NCI-H226 (cell line): ENCODE measurements at regions not wholly inside any gene's neighbourhood (a gene's known extent, or its start where the extent isn't known, plus 50 kb on each side); places are given as distances from the start of the nearest gene placed in this dataset.

Experiments
- DNase-seq: peaks from one replicate; pipeline ENCODE4 v3.0.0-alpha.2; 2015

DNA sequence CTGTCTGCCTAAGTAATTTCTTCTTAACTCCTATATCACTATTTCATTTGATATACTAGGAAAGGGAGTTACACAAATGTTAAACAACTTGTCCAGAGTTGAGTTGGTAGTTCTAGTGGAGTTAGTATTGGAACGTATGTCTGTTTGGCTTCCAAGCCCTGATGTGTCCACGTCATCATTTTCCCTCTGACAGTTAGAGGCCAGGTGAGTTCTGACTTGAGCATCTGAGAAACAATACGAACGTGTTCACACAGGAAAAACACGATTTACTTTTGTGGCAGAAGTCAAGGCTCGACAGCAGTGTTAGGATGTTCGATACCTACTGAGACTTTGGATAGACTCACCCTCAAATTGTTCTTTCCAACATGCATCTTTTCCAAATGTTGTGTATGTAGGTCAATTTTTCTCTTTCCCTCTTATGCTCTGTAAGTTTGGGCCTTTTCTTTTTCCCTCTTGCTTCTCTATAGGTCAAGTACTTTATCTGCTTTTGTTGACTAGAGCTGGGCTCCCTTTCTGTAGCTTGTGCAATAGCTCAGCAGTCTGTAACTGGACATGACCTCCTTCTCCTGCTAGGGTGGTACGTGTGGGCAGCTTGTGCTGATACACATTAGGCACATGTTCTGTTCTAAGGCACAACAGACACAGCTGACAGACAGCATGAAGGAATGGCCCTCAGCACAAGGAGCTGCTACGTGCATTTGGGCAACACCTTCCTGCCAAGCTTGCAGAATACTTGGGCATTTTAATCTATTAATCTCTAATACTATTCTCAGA is 222.9 kb downstream of the PTEN start:
- no peak for DNase-seq

DNA sequence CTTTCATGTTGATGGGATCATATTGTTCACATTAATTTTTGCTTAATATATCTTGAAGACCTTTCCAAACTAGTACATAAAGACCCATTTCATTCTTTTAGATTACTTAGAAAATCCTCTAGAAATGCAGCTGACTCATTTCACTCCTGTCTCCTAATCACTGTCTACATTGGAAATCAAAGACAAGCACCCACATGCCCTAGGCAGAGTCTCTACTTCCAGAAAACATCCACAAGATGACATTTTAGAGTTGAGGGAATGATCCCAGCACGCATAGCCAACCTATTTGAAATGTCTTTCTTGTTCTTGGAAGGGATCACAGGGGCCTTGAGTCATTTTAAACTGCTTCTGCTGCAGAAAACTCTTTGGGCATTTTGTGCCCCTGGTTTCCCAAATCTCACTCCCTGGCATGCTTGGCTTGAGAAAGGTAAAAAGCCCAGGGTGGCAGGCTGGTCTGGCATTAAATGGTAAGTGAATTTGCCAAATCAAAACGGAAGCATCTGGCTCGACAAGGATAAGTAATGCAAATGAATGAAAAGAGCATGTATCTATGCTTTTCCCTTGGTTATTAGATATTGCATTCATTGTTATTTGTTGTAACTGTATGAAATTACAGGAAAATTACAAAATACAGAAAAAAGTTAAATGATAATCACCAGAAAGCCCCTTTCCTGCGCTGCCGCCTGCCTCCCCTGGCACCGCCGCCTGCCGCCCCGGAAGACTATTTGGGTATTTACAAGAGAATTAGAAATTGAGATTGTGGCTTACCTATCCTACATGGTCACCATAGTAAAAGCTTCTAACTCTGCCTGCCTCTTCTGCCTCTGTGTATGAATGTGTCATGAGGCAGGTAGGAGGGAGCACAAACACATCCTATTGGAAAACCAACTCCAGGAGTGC is 225.3 kb downstream of the PTEN start:
- DNase-seq = no peak

DNA sequence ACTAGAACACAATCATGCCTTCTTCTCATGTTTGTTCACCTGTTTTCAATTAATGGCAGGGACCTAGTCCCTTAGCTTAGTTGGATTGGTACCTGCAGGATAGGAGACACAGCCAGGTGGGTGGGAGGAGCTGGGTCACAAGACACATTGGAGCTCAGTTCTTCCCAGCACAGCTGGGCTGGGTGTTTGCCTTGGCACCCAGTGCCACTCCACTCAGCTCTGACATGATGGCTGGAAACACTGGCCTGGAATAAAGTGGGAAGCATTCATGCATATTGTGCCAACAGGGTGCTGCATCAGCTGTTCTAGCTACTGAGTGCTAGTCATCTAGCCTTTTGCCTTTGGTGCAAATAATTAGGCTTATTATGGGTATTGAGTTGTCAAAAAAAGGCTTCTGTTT is 226.1 kb downstream of the PTEN start:
- DNase-seq = no peak

DNA sequence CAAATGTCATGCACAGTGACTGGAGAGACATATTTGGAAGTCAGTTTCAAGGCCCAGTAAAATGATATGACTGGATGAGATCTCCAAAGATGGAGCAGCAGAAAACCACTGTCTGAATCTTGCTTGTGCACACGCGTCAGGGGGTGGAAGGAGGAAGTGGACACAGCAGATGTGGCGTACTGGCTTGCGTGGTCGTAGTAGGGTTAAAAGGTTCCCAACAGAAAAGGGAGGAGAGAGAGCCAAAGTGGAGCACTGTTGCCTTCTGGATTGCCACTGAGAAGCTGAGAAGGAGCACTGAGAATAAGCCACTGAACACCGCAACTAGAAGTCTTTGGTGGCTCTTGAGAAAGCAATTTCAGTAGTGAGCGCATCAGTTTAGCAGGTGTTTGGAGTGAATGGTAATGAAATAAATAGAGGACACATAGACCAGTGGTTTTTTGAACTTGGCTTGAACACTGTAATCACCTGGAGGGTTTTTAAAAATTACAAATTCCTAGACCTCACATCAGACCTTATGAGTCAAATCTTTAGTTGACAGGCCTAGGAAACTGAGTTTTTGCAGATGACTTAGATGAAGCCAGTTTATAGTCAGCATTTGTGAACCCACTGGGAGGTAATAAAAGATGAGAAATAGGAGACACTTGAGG is 227.3 kb downstream of the PTEN start:
- DNase-seq = no peak

DNA sequence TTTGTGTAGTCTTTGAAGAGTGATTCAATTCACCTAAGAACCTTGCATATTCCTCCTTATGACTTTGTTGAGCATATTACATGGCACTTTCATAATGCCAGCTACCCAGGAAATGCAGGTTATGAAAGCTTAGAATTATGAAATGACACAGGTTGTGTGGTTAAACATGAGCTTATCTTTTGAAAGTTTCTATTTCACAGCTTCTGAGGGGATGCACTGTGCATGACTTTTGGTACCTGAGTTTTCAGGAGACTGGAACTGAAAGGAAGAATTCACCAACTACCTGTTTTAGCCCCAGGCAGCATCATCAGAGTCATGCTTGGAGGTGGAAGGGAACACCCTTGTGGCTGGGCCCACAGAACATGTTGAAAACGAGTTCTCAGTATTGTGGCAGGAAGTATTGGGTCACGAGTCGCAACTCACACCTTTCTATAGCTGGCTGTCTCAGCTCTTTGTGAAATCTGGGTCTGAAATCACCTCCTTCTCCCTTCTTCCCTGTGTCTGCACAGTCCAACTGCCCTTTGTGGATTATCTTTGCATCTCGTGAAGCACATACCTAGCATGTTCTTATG is 228.2 kb downstream of the PTEN start:
- DNase-seq = no peak

DNA sequence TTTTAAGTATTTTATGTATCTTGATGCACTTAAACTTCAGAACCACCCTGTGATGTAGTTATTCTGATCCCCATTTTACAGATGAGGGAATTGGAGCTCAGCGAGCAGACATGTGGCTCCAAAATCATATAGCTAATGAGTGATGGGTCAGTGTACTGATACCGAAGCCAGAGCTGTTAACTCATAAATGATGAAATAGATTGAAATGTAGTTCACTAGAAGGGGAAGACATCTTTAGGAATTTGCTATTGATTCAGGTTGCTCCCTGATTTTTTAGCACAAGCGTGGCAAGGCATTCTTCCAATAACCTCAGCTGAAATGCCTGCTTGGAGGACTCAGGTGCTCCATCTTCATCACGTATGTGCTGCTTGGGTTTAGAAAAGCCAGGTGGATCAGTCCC is 228.8 kb downstream of the PTEN start:
- DNase-seq = no peak

DNA sequence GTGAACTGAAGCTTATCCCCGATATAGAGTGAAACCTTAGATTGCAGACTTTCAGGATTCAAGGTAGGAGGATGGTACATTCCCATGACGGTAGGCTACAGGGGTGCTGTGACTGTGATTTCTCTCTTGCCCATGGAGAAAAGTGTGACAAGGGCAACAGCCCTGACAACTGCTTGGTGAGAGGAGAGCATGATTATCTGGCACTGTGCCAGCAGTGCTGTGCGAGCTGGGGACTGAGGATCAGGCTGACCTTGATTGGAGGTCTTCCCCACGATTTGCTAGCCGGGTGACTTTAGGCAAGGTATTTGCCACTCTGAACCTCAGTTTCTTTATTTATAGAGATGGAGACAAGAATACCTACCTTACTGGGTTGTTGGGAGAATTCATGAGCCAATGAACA is 229.5 kb downstream of the PTEN start:
- no peak for DNase-seq

DNA sequence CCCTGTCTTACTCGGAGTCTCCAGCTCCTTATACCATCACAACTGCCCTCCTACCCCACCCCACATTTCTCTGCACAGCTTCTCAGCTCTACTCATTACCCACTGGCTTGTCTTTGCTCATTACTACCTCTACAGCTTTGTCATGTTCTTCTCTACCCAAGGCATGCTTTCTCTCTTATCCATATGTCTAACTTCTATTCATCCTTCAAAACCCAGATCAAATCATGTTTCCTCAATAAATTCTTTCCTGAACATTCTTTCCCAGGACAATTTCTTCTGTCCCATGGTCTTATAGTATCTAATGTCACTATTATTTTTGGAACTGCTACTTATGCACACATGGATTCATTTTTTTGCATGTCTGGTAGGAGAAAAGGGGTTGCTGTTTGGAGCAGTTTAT is 231.4 kb downstream of the PTEN start:
- DNase-seq = no peak

DNA sequence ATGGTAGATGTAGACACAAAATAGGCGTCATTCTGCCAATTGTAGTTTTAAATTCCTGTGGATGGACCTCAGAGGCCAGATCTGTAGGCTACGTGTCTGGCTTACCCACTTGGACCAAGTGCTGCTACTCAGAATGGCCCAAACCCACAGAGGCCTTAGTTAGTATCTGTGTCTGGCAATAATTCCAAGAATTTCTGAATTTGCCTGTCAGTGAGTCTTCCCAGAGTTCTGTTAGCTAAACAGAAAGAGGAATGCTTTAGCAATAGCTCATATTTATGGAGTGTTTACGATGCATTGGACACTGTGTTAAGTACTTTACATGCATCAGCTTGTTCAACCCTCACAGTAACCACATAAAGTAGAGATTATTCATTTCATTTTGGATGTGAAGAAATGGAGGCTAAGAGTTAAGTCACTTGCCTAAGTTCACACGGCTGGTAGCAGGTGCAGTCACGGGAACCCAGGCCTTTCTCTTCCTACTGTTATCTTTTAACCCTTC is 231.8 kb downstream of the PTEN start:
- no peak for DNase-seq

DNA sequence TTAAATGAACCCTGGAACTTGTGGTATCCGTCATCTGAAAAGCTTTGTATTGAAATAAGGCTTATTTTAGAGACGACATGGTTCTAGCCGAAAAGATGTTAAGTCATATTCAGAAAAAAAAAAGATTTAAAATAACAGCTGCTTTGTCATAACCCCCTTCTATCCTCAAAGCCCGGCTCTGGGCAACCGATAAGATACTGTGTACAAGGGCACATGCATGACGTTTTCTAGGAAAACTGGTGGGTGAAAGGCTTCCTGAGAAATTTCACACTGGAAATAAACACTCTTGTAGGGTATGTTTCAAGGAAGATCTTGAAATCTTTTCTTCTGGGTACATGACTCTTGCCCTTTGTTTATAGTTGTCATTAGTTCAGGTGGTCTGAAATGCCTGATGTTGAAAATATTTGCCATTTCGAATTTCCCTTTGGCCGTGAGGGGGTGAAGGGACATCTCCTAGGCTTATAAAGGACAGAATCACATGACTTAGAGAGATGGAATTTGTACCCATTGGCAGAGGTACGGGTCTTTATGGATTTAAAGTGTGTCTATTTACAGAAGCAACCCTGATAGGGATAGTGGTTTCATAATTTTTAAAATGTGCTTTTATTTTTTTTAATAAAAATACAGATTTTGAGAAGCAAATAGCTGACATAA is 232.5 kb downstream of the PTEN start:
- DNase-seq = no peak

DNA sequence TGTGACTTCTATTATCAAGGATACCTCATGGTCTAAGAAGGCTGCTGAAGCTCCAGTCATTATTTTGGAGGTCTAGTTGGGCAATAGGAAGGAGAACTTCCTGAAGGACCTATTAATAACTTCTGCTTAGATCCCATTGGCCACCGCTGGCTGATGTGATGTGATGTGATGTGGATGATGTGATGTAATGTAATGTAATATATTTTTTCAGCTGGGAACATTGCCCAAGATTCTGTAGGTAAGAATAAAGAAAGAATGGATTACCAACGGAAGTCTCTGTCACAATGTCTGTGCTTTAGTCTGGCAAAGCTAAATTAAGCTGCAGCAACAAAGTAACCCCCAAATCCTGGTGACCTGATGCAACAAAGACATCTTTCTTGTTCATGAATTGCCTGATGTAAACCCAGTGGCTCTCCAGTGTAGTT is 233.7 kb downstream of the PTEN start:
- DNase-seq = no peak

DNA sequence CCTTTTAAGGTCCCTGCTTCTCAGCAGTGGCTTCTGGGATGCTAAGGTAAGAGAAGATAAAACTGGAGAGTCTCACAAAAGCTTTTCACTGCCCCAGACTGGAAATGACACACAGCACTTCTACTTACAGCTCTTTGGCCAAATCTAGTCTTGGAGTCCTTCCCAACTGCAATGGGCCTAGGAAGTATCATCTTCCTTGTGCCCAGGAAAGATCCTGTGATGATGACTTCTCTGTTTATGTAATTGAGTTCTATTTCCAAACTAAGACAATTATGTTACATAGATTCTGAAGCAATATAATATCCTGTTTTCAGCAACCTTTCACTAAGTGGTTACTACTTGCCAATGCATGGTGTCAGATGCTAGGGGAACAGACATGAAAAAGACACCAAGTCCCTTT is 234.1 kb downstream of the PTEN start:
- DNase-seq = no peak

DNA sequence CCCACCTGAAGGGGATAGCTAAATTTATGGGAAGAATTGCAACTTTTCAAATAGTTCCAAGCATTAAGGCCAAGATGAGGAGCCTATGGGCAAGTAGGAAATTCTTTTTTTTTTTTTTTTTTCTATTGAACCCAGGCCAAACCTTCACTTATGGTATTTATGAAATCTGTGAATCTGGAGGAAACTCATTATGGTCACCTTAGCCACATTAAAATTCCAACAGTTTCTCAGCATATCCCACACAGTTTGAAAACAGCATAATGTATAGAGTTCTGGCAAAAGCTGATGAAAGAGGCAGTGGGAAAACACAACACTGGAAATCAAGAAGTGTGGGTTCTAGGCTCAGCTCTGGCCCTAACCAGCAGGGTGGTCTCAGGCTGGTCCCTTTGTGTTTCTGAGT is 236.9 kb downstream of the PTEN start:
- DNase-seq = no peak

DNA sequence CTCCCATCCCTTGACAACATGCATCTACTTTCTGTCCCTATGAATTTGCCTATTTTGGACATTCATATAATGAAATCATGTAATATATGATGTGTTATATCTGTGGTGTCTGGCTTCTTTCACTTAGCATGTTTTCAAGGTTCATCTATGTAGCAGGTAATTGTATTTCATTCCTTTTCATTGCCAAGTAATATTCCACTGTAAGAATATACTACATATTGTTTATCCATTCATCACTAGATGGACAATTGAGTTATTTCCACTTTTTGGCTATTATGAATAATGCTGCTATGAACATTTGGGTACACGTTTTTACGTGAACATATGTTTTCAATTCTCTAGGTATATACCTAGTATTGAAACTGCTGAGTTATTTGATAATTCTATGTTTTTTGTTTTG is 238.2 kb downstream of the PTEN start:
- no peak for DNase-seq

DNA sequence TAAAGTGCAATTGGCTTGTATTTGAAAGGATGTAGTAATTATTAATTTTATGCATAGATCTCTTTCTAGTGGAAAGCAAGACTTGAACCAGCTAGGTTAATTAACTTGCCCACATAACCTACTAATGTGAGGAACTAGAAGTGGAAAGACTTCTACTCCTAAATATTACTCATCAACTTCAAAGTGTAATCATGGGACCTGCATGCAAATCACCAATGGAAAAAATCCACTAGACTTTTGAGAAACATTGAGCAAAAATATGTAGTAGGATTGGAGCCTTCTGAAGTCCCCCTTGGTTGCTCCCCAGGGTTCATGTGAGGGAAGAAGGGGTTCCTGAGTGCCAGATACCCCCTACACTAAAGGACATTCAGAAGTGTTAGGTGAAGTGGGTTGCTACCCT is 240.2 kb downstream of the PTEN start:
- no peak for DNase-seq

DNA sequence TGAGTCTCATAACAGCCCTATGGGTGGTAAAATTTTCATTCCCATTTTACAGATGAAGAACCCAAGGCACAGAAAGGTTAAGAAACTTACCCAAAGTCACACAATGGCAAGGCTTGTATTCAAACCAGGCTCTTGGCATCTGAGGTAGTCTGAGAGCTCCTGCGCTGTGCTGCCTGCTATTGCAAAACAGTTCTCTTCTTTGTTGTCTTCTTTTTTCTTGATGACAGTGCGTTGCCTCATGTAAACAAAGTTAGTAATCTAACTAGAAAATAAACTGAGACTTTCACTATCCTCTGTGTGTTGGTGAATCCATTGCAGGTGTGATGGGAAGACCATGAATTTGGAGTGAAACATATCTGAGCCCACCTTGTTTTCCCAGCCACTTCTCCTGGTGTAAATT is 240.8 kb downstream of the PTEN start:
- DNase-seq = no peak

DNA sequence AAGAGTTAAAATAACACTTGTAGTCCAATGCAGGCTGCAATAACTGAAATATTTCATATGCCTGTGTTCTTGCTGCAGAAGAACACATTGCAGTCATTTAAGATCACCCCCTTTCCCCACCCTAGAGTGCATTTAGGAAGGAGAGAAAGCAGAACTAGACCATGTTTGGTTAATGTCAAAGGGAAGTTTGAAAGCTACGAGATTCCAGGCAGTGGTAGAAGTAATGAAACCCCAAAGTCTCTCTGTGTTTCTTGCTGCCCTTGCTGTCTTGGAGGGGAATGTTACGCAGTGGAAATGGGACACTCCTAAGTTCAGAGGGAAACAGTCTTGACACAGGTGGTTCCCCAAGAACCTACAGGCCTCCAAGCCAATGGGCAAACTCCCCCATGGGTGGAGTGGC is 242.9 kb downstream of the PTEN start:
- no peak for DNase-seq

DNA sequence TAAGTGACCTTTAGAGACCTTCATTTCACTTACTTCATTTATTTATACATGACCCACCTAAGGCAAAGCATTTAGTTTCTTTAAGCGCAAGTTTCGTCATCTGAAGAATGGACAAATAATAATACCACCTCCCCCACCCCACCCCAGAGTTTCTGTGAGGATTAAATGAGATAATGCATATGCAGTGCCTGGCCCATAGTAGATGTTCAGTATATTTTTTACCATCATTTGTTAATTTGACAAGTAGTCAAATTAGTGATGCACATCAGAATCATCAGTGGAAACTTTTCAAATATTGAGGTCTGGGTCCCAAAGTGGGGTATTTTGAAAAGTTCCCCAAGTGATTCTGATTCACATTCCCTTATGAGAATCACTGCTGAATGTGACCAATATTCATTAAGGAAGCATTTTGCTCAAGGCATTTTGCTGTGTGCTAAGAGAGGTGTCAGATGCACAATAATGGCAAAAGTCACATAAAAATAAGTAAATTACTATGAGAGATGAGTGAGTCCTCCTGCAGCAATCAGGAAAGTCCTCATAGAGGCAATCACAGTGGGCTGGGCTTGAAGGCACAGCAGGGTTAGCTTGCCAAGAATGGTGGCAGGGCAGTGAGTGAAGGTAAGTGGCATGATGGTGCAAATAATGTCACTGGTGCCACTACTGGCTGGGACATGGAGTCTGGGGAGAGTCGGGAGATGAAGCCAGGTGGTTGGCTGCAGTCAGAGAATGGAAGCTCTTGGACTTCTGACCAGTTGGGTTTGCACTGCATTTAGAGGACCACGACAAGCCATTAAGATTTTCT is 244.1 kb downstream of the PTEN start:
- no peak for DNase-seq

DNA sequence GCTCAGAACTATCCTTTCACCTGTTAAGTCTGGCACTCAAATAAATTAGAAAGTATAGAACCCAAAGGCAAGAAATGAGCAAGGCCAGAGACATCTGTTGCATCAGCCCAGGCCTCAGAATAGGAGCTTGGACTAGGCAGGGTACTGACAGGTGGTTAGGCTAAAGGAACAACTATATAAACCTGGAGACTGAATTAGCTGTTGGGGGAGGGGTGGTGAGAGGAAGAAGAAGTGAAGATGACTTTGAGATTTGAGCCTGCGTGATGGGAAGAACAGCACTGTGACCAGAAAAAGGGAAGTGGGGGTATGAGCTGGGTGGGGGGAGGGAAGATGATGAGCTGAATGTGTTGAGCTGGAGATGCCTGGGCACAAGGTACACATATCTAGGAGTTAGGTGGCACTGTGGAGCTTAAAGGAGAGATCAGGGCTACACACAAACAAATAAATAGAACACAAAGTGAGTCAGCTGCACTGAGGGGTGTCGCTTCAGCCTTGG is 244.7 kb downstream of the PTEN start:
- DNase-seq = no peak

DNA sequence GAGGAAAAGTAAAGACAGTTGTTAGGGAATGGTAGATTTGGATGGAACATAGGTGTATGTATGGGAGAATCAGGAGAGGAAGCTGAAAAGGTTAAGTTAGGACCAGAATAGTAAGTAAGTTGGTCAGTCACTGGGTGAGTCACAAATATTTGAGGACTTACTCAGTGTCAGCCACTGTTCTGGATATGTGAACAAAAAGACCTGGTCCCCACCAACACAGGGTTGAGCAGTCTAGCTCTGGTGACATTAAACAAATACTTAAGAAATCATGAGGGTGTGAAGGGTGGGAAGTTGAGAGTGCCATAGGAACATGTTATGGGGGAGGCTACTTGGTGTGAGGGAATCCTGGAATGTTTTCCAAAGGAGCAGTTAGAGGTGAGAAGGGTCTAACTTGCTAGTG is 246.9 kb downstream of the PTEN start:
- DNase-seq = no peak

DNA sequence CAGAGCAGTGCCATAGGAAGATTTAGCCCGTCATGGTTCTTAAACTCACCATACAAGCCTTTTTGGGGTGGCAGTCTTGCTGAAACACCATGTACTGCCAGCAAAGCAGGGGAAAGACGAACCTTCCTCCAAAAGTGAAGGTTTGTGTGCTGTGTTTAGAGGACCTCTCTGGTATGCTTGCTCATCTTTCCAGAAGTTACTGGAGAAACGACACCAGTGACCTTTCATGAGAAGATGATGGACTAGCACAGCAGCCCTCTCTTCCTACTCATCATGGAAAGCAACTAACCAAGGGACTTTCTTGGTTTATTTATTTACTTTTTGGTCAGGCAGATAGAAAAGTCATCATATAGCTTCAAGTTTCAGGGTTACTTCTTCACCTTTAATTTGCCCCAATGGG is 247.4 kb downstream of the PTEN start:
- DNase-seq = no peak

DNA sequence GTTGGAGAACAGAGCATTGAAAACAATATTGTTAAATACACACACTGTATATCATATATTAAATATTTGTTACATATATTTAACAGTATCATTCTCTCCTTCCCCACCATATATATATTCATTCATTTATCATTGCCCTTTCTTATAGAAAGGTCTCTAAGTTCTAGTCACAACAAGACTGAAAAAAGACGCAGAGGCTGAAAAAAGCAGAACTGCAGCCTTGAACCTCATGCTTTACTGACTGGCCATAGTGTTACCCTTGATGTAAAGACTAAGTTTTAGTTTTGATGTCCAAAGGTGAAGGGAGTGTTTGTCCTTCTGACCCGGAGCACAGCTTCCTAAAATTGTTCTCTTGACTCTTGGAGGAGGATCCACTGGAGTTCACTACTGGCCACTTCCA is 247.9 kb downstream of the PTEN start:
- DNase-seq = no peak
